ENCODE measurements at regions not wholly inside any gene's neighbourhood (a gene's known extent, or its start where the extent isn't known, plus 50 kb on each side); places are given as distances from the start of the nearest gene placed in this dataset.

DNA sequence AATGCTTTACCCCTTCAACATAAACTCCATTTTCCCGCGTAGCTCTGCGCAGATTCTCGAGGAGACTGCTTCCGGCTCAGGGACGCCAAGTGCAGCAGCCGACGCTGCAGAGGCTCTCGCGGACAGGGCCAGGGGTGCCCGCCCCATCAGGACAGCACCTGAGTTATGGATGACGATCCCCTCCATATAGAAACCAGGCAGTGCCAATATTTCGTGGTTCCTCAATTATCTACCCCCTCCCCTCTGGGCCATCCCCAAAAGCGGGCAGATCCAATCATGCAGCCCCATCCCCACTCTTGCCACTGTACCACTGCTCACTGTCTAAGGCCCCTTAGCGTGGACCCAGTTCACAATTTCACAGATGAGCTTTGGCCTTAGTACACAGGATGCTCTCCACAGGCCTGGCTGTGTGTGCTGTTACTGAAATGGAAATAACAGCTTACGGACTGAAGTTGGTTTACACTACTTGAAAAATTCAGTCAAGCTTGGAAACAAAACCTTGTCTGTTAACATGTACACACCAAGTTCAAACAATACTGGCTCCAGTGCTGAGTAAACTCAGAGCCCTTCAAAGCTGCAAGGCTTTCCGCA lies 74.5 kb downstream of the DACT2 start:
- no peak overlapping the region for H2AFZ ChIP-seq (ENCODE audit: insufficient read depth, low read depth, low read length, poor library complexity, severe bottlenecking)
- no peak for DNase-seq
- no peak overlapping the region for H3K4me3 ChIP-seq (ENCODE audit: control extremely low read depth in 1 of 5, extremely low read depth in 1 of 5, insufficient read depth in 1 of 5, low read depth in 2 of 5, low read length in 4 of 5)
- TF ChIP-seq, protein P1, sequence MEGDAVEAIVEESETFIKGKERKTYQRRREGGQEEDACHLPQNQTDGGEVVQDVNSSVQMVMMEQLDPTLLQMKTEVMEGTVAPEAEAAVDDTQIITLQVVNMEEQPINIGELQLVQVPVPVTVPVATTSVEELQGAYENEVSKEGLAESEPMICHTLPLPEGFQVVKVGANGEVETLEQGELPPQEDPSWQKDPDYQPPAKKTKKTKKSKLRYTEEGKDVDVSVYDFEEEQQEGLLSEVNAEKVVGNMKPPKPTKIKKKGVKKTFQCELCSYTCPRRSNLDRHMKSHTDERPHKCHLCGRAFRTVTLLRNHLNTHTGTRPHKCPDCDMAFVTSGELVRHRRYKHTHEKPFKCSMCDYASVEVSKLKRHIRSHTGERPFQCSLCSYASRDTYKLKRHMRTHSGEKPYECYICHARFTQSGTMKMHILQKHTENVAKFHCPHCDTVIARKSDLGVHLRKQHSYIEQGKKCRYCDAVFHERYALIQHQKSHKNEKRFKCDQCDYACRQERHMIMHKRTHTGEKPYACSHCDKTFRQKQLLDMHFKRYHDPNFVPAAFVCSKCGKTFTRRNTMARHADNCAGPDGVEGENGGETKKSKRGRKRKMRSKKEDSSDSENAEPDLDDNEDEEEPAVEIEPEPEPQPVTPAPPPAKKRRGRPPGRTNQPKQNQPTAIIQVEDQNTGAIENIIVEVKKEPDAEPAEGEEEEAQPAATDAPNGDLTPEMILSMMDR (IDR thresholded peaks at IDR 0.05): no peak
- TF ChIP-seq EZH2 (IDR thresholded peaks at IDR 0.05; ENCODE audit: borderline replicate concordance, insufficient read depth, low read depth, low read length, poor library complexity, severe bottlenecking): no peak
- Mint-ChIP-seq H3K4me3 (no peak overlapping the region), H3K27ac (no peak overlapping the region), H3K9me3 (ENCODE audit: insufficient read depth) (no peaks in the 10 kb centered on the region), H3K4me1 (no peaks in the 10 kb centered on the region), H3K27me3 (no peaks in the 10 kb centered on the region)
- no peaks in the 10 kb centered on the region for H3K4me1 ChIP-seq (ENCODE audit: control insufficient read depth in 2 of 2, insufficient read depth in 2 of 2, low read length in 2 of 2)
- intact Hi-C loops (cut with micrococcal nuclease): no loop called here
- POLR2A ChIA-PET: no interaction called here
- no peak overlapping the region for H3K27ac ChIP-seq (ENCODE audit: low read length in 2 of 2)
- WGBS (ENCODE audit: insufficient coverage): 90% methylated on average over 14 of the region's 17 CpGs
- H4K20me1 ChIP-seq (ENCODE audit: control insufficient read depth, insufficient read depth, low read length, poor library complexity, severe bottlenecking): no peaks in the 10 kb centered on the region
- CTCF ChIA-PET: no interaction called here
- no peaks in the 10 kb centered on the region for H3K27me3 ChIP-seq (replicated peaks in 1 of 4; ENCODE audit: control extremely low read depth in 1 of 4, control insufficient read depth in 3 of 4, insufficient read depth in 4 of 4, low read length in 3 of 4)
- no peak overlapping the region for H3K4me2 ChIP-seq (replicated peaks; ENCODE audit: low read depth, low read length, poor library complexity, severe bottlenecking)
- no peaks in the 10 kb centered on the region for H3K36me3 ChIP-seq (replicated peaks in 1 of 2; ENCODE audit: control extremely low read depth in 1 of 2, control insufficient read depth in 1 of 2, extremely low read depth in 1 of 2, insufficient read depth in 2 of 2, low read length in 1 of 2)
- H3K9ac ChIP-seq (ENCODE audit: low read length): no peak overlapping the region
- H3K79me2 ChIP-seq (ENCODE audit: control insufficient read depth, insufficient read depth, low read length): no peaks in the 10 kb centered on the region
- no peak for ATAC-seq (ENCODE audit: low read depth)
- H3K9me3 ChIP-seq (ENCODE audit: control extremely low read depth in 1 of 3, control insufficient read depth in 2 of 3, insufficient read depth in 1 of 3, low read length in 2 of 3): peaks cover 0 to 5% (median 0%) of the 10 kb centered on the region in 3 donors

DNA sequence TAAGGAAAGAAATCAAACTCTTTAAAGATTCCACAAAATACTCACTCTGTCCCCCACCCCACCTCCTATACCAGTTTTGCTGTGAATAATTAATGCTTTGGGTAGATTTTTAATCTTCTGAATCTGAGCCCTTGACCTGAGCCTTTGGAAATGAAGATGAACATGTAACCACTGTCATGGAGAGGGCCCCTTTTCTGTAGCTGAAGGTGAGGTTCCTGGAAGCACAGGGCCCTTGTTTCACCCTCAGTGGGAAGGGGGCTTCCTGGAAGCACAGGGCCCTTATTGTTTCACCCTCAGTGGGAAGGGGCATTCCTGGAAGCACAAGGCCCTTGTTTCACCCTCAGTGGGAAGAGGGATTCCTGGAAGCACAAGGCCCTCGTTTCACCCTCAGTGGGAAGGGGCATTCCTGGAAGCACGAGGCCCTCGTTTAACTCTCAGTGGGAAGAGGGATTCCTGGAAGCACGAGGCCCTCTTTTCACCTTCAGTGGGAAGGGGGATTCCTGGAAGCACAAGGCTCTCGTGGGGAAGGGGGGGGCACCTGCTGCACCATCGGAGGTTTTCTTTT lies 75.7 kb downstream of the DACT2 start:
- no peaks in the 10 kb centered on the region for H4K20me1 ChIP-seq (ENCODE audit: control insufficient read depth, insufficient read depth, low read length, poor library complexity, severe bottlenecking)
- intact Hi-C loops (cut with micrococcal nuclease): no loop called here
- no peaks in the 10 kb centered on the region for H3K27me3 Mint-ChIP-seq

More for the DNA sequence above, 75.7 kb downstream of the DACT2 start:
- Histone ChIP-seq H2AFZ (ENCODE audit: insufficient read depth, low read depth, low read length, poor library complexity, severe bottlenecking) (no peak overlapping the region), H3K4me2 (replicated peaks; ENCODE audit: low read depth, low read length, poor library complexity, severe bottlenecking) (no peak overlapping the region), H3K9ac (ENCODE audit: low read length) (no peak overlapping the region), H3K4me3 (ENCODE audit: control extremely low read depth in 1 of 5, extremely low read depth in 1 of 5, insufficient read depth in 1 of 5, low read depth in 2 of 5, low read length in 4 of 5) (no peak overlapping the region), H3K4me1 (ENCODE audit: control insufficient read depth in 2 of 2, insufficient read depth in 2 of 2, low read length in 2 of 2) (no peaks in the 10 kb centered on the region), H3K27me3 (replicated peaks in 1 of 4; ENCODE audit: control extremely low read depth in 1 of 4, control insufficient read depth in 3 of 4, insufficient read depth in 4 of 4, low read length in 3 of 4) (no peaks in the 10 kb centered on the region), H3K36me3 (replicated peaks in 1 of 2; ENCODE audit: control extremely low read depth in 1 of 2, control insufficient read depth in 1 of 2, extremely low read depth in 1 of 2, insufficient read depth in 2 of 2, low read length in 1 of 2) (no peaks in the 10 kb centered on the region), H3K79me2 (ENCODE audit: control insufficient read depth, insufficient read depth, low read length) (no peaks in the 10 kb centered on the region), H3K27ac (ENCODE audit: low read length in 2 of 2) (no peak overlapping the region), H3K9me3 (ENCODE audit: control extremely low read depth in 1 of 3, control insufficient read depth in 2 of 3, insufficient read depth in 1 of 3, low read length in 2 of 3) (peaks cover 0 to 5% (median 0%) of the 10 kb centered on the region in 3 donors)
- DNase-seq: no peak
- Mint-ChIP-seq H3K9me3 (ENCODE audit: insufficient read depth) (no peaks in the 10 kb centered on the region), H3K4me3 (no peak overlapping the region), H3K27ac (no peak overlapping the region), H3K4me1 (no peaks in the 10 kb centered on the region)
- TF ChIP-seq EZH2 (IDR thresholded peaks at IDR 0.05; ENCODE audit: borderline replicate concordance, insufficient read depth, low read depth, low read length, poor library complexity, severe bottlenecking): no peak
- TF ChIP-seq, protein P1 (IDR thresholded peaks at IDR 0.05): no peak
- ChIA-PET CTCF (no interaction called here), POLR2A (no interaction called here)
- no peak for ATAC-seq (ENCODE audit: low read depth)
- WGBS (ENCODE audit: insufficient coverage): 71% methylated on average over 5 of the region's 6 CpGs
